ENCODE measurements at regions not wholly inside any gene's neighbourhood (a gene's known extent, or its start where the extent isn't known, plus 50 kb on each side); places are given as distances from the start of the nearest gene placed in this dataset.

GRCh38 chr15:38192496-38192895 is 60.1 kb upstream of the SPRED1 start:
- Histone ChIP-seq H3K23ac (ENCODE audit: insufficient read length) (no peak overlapping the region), H3K79me2 (ENCODE audit: control insufficient read depth in 1 of 2, insufficient read depth in 2 of 2, low read length in 2 of 2) (no peaks in the 10 kb centered on the region), H2BK15ac (ENCODE audit: low read length) (no peak overlapping the region), H3K14ac (ENCODE audit: insufficient read length) (no peak overlapping the region), H4K91ac (replicated peaks; ENCODE audit: insufficient read length, low read length) (no peak overlapping the region), H3K4me2 (ENCODE audit: insufficient read depth in 1 of 2, low read depth in 2 of 2, low read length in 2 of 2) (no peak overlapping the region), H3K23me2 (ENCODE audit: low read depth, low read length) (no peaks in the 10 kb centered on the region), H3K36me3 (ENCODE audit: control insufficient read depth in 2 of 4, insufficient read depth in 4 of 4, low read length in 3 of 4) (no peaks in the 10 kb centered on the region), H3K4ac (replicated peaks; ENCODE audit: insufficient read length, low read depth, low read length) (no peak overlapping the region), H3K9me3 (ENCODE audit: insufficient read depth in 2 of 2, low read depth in 1 of 2, low read length in 1 of 2) (no peaks in the 10 kb centered on the region), H4K20me1 (replicated peaks in 1 of 2; ENCODE audit: control insufficient read depth in 1 of 2, insufficient read depth in 2 of 2, low read length in 2 of 2) (no peaks in the 10 kb centered on the region), H3K9ac (replicated peaks in 1 of 4; ENCODE audit: extremely low read depth in 1 of 4, low read depth in 3 of 4, low read length in 3 of 4) (no peak overlapping the region), H2BK120ac (replicated peaks; ENCODE audit: low read depth, low read length) (no peak overlapping the region), H2BK20ac (ENCODE audit: low read length) (no peak overlapping the region), H2BK12ac (ENCODE audit: low read depth, low read length) (no peak overlapping the region), H4K5ac (ENCODE audit: insufficient read length, low read depth, low read length) (no peak overlapping the region), H3K79me1 (ENCODE audit: low read depth, low read length) (no peaks in the 10 kb centered on the region), H2BK5ac (ENCODE audit: low read depth, low read length) (no peak overlapping the region), H3K27ac (ENCODE audit: low read depth, low read length) (no peak overlapping the region), H3K27me3 (replicated peaks in 1 of 4; ENCODE audit: control insufficient read depth in 3 of 4, extremely low read depth in 1 of 4, insufficient read depth in 3 of 4, low read length in 3 of 4) (no peaks in the 10 kb centered on the region), H3K4me1 (replicated peaks in 1 of 4; ENCODE audit: control insufficient read depth in 3 of 4, insufficient read depth in 4 of 4, low read length in 3 of 4) (no peaks in the 10 kb centered on the region), H2AK5ac (ENCODE audit: low read depth, low read length) (no peak overlapping the region), H4K8ac (ENCODE audit: extremely low read depth, insufficient read depth, low read length) (no peak overlapping the region), H2AFZ (ENCODE audit: low read length) (no peak overlapping the region), H3K56ac (replicated peaks; ENCODE audit: insufficient read length, low read depth, low read length) (no peak overlapping the region), H3K18ac (ENCODE audit: extremely low read depth, low read length) (no peak overlapping the region), H3K4me3 (ENCODE audit: extremely low read depth in 1 of 4, insufficient read depth in 2 of 4, low read depth in 3 of 4, low read length in 4 of 4) (no peak overlapping the region)
- POLR2A ChIA-PET (ENCODE audit: partially characterized antibody) = no interaction called here
- TF ChIP-seq BRCA1 (IDR thresholded peaks at IDR 0.05; ENCODE audit: low read depth, low read length) (no peak), KDM5A (IDR thresholded peaks at IDR 0.05; ENCODE audit: low read length) (no peak), SIN3A (conservative IDR thresholded peaks at IDR 0.05 in 1 of 2, IDR thresholded peaks at IDR 0.05 in 1 of 2; ENCODE audit: low read depth in 1 of 2, low read length in 2 of 2) (no peak)
- 88% methylated on average over 2 of the region's 2 CpGs; no CpG with 5 or more reads in 1 of the 2 experiments for WGBS, 2 experiments (ENCODE audit: extremely low coverage in 1 of 2, insufficient coverage in 1 of 2, insufficient read length in 1 of 2, insufficient replicate concordance in 2 of 2, low coverage in 1 of 2, low lambda C conversion rate in 2 of 2, missing lambda C conversion rate in 1 of 2)
- CTCF ChIA-PET (ENCODE audit: partially characterized antibody) = no interaction called here
- DNase-seq (ENCODE audit: low read depth in 1 of 2, low spot score in 2 of 2) (no peak), FAIRE-seq (no peak)
